Astrocyte of the cerebellum (primary cell): ENCODE measurements at regions not wholly inside any gene's neighbourhood (a gene's known extent, or its start where the extent isn't known, plus 50 kb on each side); places are given as distances from the start of the nearest gene placed in this dataset.

Experiments
- DNase-seq: peaks from one replicate; pipeline ENCODE4 v3.0.0-alpha.2; 2011; ENCODE audit warnings: low read depth
- H3K4me3 ChIP-seq: 2 replicates; pipeline ENCODE4 v1.5.1; 2011; ENCODE audit warnings: mild to moderate bottlenecking, low read depth, low read length, moderate library complexity
- in situ Hi-C: cut with HindIII; loops from 2 replicates; pipeline ENCODE4 v1.10.0; 2017; ENCODE audit warnings: low sequenced_read_pairs
- TF ChIP-seq, protein P1 (sequence below): IDR thresholded peaks from 2 replicates; pipeline ENCODE4 v1.5.1; 2012; ENCODE audit warnings: low read length, low read depth, moderate library complexity, mild to moderate bottlenecking; ENCODE audit errors: missing control alignments

DNA sequence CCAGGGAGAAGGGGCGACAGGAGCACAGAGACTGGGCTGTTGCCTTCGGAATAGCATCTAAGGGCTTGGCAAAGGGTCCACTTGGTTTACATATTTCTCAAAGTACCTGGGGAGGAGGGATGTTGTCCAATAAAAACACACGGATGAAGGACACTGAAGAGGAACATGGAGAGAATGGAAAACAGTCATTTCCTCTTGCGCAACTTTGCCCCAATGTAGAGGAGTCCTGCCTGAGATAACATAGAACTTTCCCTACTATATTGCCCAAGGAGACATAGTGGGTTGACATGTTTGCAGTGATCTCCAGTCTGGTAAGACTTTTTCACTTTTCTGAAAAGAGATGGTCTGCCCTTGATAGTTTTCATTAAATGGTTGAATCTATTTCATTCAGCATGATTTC, 468.8 kb upstream of the SUCLG2 start:
- in situ Hi-C loops, result no loop called here
- TF ChIP-seq, protein P1, sequence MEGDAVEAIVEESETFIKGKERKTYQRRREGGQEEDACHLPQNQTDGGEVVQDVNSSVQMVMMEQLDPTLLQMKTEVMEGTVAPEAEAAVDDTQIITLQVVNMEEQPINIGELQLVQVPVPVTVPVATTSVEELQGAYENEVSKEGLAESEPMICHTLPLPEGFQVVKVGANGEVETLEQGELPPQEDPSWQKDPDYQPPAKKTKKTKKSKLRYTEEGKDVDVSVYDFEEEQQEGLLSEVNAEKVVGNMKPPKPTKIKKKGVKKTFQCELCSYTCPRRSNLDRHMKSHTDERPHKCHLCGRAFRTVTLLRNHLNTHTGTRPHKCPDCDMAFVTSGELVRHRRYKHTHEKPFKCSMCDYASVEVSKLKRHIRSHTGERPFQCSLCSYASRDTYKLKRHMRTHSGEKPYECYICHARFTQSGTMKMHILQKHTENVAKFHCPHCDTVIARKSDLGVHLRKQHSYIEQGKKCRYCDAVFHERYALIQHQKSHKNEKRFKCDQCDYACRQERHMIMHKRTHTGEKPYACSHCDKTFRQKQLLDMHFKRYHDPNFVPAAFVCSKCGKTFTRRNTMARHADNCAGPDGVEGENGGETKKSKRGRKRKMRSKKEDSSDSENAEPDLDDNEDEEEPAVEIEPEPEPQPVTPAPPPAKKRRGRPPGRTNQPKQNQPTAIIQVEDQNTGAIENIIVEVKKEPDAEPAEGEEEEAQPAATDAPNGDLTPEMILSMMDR, result no peak
- H3K4me3 ChIP-seq, result no peak overlapping the region
- DNase-seq, result no peak

DNA sequence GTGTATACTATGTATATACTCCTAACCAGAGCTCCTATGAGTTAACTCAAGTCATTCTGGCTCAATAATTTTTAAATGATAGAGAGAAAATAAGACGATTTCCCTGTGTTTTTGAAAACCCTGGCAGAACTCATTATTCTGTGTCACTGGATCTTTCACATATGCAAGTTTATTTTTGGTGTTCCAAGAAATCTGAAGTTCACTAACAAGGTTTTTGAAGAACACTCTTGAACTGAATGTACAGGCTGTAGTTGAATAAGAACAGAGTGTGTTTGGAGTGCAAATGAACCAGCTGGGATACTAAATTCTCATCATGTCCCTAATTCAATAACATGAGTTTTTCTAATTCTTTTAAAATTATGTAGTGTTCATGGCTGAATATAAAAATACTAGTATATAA, 466.9 kb upstream of the SUCLG2 start:
- TF ChIP-seq, protein P1, result no peak
- DNase-seq, result no peak
- in situ Hi-C loops, result no loop called here
- H3K4me3 ChIP-seq, result no peak overlapping the region

DNA sequence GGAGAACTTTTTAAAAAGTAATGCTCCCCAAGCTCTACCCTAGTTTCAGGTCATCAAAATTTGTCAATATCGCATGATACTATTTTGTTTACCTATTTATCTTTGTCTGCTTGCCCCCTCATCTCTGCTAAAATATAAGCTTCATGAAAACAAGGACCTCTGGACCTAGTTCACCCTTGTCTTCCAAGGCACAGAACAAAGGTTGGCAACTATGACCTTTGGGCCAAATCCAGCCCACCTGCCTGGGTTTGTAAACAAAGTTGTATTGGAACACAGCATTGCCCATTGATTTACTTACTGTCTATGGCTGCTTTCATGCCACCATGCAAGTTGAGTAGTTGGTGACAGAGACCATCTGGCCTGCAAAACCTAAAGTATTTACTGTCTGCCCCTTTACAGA, 462.2 kb upstream of the SUCLG2 start:
- in situ Hi-C loops, result no loop called here
- TF ChIP-seq, protein P1, result no peak
- no peak for DNase-seq
- no peak overlapping the region for H3K4me3 ChIP-seq

DNA sequence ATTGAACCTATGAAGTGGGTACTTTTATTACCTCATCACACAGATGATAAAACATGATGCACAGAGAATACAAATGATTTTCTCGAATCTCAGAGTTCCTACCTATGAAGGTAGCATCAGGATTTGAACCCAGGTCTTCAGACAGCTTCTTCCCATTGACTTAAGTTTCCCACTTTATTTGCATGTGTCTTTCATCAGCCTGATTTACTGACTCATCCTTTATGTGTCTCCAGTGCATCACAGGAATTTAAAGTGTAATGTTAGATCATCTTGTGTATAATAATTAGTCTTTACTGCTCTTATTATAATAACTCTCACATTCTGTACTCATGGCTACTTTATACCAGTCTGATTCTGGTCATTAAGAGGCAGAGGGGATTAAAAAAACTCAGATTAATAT, 449.4 kb upstream of the SUCLG2 start:
- DNase-seq, result no peak
- in situ Hi-C loops, result no loop called here
- TF ChIP-seq, protein P1, result no peak
- H3K4me3 ChIP-seq, result no peak overlapping the region

DNA sequence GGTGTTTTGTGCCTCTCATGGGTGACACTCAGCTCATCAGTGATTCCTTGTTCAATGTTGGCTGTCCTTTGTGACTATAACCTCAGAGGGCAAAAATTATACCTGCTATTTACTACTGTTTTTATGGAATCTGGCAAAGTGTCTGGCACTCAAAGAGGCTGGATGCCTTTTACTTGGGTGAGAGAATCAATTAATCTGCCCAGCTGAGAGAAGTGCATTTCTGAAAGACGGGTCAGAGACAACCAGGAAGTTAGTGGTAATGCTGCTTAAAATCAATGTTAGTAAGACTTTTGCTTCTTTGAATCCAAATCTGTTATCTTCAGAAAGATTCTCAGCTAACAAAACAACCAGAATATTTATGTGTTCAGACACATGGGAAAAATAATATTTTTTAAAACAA, 436.2 kb upstream of the SUCLG2 start:
- no peak for DNase-seq
- no peak overlapping the region for H3K4me3 ChIP-seq
- TF ChIP-seq, protein P1, result no peak
- in situ Hi-C loops, result no loop called here

DNA sequence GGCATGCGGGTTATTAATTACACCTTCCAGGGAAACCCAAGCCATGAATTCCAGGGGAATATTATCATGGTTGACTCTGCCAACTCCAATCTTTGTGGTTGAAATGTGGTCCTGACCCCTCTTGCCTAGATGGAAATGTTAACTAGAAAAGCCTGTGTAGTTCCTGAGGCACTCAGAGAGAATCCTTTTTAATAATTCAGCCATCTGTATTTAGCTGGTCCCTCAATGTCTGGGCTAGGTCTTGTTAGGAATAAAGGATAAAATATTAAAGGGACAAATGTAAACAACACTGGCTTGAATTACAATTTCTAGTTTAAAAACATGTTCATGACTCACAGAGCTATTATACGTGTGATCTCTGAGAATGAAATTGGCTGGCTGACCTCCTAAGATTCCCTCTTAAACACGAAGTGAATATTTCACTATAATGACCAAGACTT, 435.2 kb upstream of the SUCLG2 start:
- in situ Hi-C loops, result no loop called here
- peak; percentile 48 for DNase-seq
- H3K4me3 ChIP-seq, result no peak overlapping the region
- TF ChIP-seq, protein P1, result no peak

DNA sequence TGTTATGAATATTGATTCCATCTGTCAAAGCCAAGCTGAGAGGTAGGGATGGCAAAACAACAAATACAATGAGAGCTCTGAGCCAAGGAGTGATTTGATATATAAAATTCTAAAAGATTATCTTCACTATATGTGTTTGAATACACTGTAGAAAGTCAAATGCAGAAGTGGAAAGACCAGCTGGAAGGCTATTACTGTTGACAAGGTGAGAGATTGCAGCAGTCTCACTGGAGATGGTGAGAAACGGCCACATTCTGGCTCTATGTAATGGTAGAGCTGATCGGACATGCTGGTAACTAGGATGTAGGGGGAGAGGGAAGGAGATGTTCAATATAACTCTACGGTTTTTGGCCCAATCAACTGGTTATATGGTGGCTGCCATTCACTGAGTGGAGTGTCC, 434.2 kb upstream of the SUCLG2 start:
- TF ChIP-seq, protein P1, result no peak
- no peak overlapping the region for H3K4me3 ChIP-seq

More for the DNA sequence above, 434.2 kb upstream of the SUCLG2 start:
- DNase-seq, result no peak
- in situ Hi-C loops, result no loop called here
